NT2/D1 (cell line): ENCODE measurements at regions not wholly inside any gene's neighbourhood (a gene's known extent, or its start where the extent isn't known, plus 50 kb on each side); places are given as distances from the start of the nearest gene placed in this dataset.

Experiments
- DNase-seq: peaks from one replicate; pipeline ENCODE4 v3.0.0-alpha.2; 2011; ENCODE audit warnings: low read depth, low spot score
- H3K27me3 ChIP-seq: 2 replicates; pipeline ENCODE4 v1.6.0; 2011; ENCODE audit warnings: mild to moderate bottlenecking; ENCODE audit not compliant: insufficient read length, insufficient read depth
- H3K36me3 ChIP-seq: 2 replicates; pipeline ENCODE4 v1.6.1; 2011; ENCODE audit warnings: mild to moderate bottlenecking, low read length, mixed read lengths; ENCODE audit not compliant: insufficient read depth, insufficient read length
- H3K4me1 ChIP-seq: 2 replicates; pipeline ENCODE4 v1.5.1; 2011; ENCODE audit not compliant: insufficient read depth, insufficient read length
- H3K4me3 ChIP-seq: 2 replicates; pipeline ENCODE4 v1.5.1; 2011; ENCODE audit warnings: low read depth; ENCODE audit not compliant: insufficient read length
- H3K9ac ChIP-seq: 2 replicates; pipeline ENCODE4 v1.6.0; 2011; ENCODE audit warnings: low read depth; ENCODE audit not compliant: insufficient read length
- H3K9me3 ChIP-seq: 2 replicates; pipeline ENCODE4 v1.5.1; 2011; ENCODE audit warnings: mild to moderate bottlenecking, low read length; ENCODE audit not compliant: insufficient read depth
- SUZ12 ChIP-seq: IDR thresholded peaks from 2 replicates; pipeline ENCODE4 v1.6.1; 2011; ENCODE audit not compliant: insufficient read length, insufficient read depth; ENCODE audit errors: extremely low read depth
- YY1 ChIP-seq: IDR thresholded peaks from 2 replicates; pipeline ENCODE4 v1.6.1; 2011; ENCODE audit not compliant: insufficient read length, insufficient read depth
- ZNF274 ChIP-seq: IDR thresholded peaks from 2 replicates; pipeline ENCODE4 v1.6.1; 2011; ENCODE audit warnings: mild to moderate bottlenecking, low read depth, low read length

DNA sequence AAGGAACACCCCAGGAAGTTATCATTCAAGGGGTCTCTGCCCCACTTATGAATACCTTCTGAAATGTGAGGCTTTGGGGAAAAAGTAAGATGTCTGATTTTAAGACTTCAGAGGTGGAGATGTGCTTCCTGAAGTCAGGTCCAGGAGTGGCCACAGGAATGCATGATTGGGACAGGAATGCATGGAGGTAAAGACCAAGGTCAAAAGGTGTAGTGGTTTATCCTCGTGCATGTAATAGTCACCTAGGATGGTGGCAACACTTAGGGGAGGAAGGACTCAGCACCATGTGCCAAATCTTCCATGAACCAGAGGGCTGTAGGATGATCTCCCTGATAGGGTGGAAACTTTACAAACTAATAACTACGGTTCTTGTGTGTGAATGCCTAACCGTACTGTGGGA is 217.3 kb downstream of the C12orf75 start:
- H3K4me3 ChIP-seq: no peak overlapping the region
- H3K4me1 ChIP-seq: no peaks in the 10 kb centered on the region
- no peaks in the 10 kb centered on the region for H3K36me3 ChIP-seq
- no peak overlapping the region for H3K9ac ChIP-seq
- no peaks in the 10 kb centered on the region for H3K9me3 ChIP-seq
- no peak for TF ChIP-seq ZNF274
- TF ChIP-seq SUZ12: no peak
- TF ChIP-seq YY1: no peak
- no peaks in the 10 kb centered on the region for H3K27me3 ChIP-seq
- no peak for DNase-seq

- Histone ChIP-seq H3K9me3 (no peaks in the 10 kb centered on the region), H3K4me3 (no peak overlapping the region), H3K36me3 (no peaks in the 10 kb centered on the region), H3K4me1 (no peaks in the 10 kb centered on the region), H3K27me3 (no peaks in the 10 kb centered on the region), H3K9ac (no peak overlapping the region)
- no peak for TF ChIP-seq SUZ12
- TF ChIP-seq YY1: no peak
- no peak for TF ChIP-seq ZNF274
- no peak for DNase-seq
These were observed 218.1 kb downstream of the C12orf75 start for GRCh38 chr12:105548626-105549025.

GRCh38 chr12:105552056-105552455 is 221.6 kb downstream of the C12orf75 start:
- H3K9ac ChIP-seq: no peak overlapping the region
- H3K27me3 ChIP-seq: no peaks in the 10 kb centered on the region
- H3K9me3 ChIP-seq: no peaks in the 10 kb centered on the region
- H3K4me1 ChIP-seq: peaks cover 2% of the 10 kb centered on the region
- no peak for DNase-seq
- H3K36me3 ChIP-seq: no peaks in the 10 kb centered on the region
- TF ChIP-seq ZNF274: no peak
- TF ChIP-seq YY1: no peak
- no peak for TF ChIP-seq SUZ12
- H3K4me3 ChIP-seq: no peak overlapping the region

DNA sequence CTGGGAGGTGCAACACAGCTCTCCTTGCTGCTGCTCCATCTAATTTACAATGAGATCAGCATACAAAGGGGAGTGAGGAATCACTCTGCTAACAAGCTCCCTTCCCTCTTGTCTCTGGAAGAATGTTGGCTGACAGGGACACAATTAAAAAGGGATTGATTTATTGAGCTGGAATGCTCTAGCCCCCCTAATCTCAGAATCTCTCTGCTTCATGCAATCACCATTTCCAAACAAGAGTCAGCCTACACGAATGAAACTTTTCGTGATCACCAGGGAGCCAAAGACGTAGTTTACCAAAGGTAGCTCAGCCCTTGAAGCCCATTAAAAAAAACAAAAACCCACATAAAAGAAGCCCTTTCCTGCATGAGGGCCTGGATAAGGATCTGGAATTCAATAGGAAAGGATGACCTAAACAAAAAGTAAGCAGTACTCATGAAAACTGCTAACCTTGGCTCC is 223.8 kb downstream of the C12orf75 start:
- no peak overlapping the region for H3K9ac ChIP-seq
- no peaks in the 10 kb centered on the region for H3K27me3 ChIP-seq
- no peaks in the 10 kb centered on the region for H3K36me3 ChIP-seq
- 0 out of 2 replicates have a peak, but pooled peaks cover 4% of the 10 kb centered on the region for H3K9me3 ChIP-seq
- DNase-seq: no peak
- peaks cover 2% of the 10 kb centered on the region for H3K4me1 ChIP-seq
- H3K4me3 ChIP-seq: no peak overlapping the region
- no peak for TF ChIP-seq SUZ12
- TF ChIP-seq ZNF274: no peak
- TF ChIP-seq YY1: no peak

GRCh38 chr12:105554856-105555255 is 224.4 kb downstream of the C12orf75 start:
- H3K4me1 ChIP-seq: peaks cover 2% of the 10 kb centered on the region
- no peaks in the 10 kb centered on the region for H3K36me3 ChIP-seq
- DNase-seq: no peak
- no peak overlapping the region for H3K9ac ChIP-seq
- H3K4me3 ChIP-seq: no peak overlapping the region
- no peaks in the 10 kb centered on the region for H3K27me3 ChIP-seq
- 0 out of 2 replicates have a peak, but pooled peaks cover 10% of the 10 kb centered on the region for H3K9me3 ChIP-seq
- TF ChIP-seq YY1: no peak
- no peak for TF ChIP-seq SUZ12

- H3K9ac ChIP-seq: no peak overlapping the region
- H3K9me3 ChIP-seq: 0 out of 2 replicates have a peak, but pooled peaks cover 13% of the 10 kb centered on the region
- TF ChIP-seq YY1 (no peak), ZNF274 (no peak), SUZ12 (no peak)
- no peak overlapping the region for H3K4me3 ChIP-seq
- H3K36me3 ChIP-seq: no peaks in the 10 kb centered on the region
- H3K4me1 ChIP-seq: peaks cover 2% of the 10 kb centered on the region
- no peaks in the 10 kb centered on the region for H3K27me3 ChIP-seq
- no peak for DNase-seq
These were observed 225.2 kb downstream of the C12orf75 start for GRCh38 chr12:105555556-105556295.

DNA sequence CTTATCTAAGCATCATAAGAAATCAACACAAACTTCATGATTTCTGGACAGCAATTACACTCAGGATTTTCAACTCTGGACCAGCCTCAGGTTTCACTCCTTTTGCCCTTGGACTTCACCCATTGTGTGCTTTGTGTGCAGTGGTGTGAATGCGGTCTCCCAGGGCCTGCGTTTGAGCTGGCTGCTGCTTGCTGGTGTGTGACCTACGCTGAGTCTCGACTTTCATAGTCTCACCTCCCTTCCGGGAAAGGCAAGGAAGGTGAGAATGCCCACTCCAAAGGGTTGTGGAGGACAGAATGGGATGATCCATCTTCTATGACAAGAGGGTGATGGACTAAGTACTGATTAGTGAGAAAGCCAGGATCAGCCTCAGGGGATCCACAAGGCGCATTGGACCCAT is 228.8 kb downstream of the C12orf75 start:
- no peak for DNase-seq
- Histone ChIP-seq H3K36me3 (no peaks in the 10 kb centered on the region), H3K9me3 (0 out of 2 replicates have a peak, but pooled peaks cover 13% of the 10 kb centered on the region), H3K4me1 (no peaks in the 10 kb centered on the region), H3K9ac (no peak overlapping the region), H3K4me3 (no peak overlapping the region), H3K27me3 (no peaks in the 10 kb centered on the region)
- no peak for TF ChIP-seq ZNF274
- TF ChIP-seq SUZ12: no peak
- TF ChIP-seq YY1: no peak
